Esophagus squamous epithelium (tissue), 5 donors: ENCODE measurements at regions not wholly inside any gene's neighbourhood (a gene's known extent, or its start where the extent isn't known, plus 50 kb on each side); places are given as distances from the start of the nearest gene placed in this dataset.

Experiments
- DNase-seq: peaks from one replicate; lab custom pipeline; 2025; lab: John Stamatoyannopoulos, UW
- H3K27ac ChIP-seq, 4 donors: fragments of 200-600 bp; sonication (generic); one replicate each; pipeline ENCODE4 v1.5.1; 2016 to 2019; ENCODE audit warnings: mild to moderate bottlenecking in 1 of 4
- H3K27me3 ChIP-seq, 4 donors: fragments of 200-600 bp; sonication (generic); 1 replicate in 3 of 4; 2 replicates in 1 of 4; pipeline versions ENCODE4 v1.5.1 to v1.6.0; 2017 to 2021; ENCODE audit warnings: antibody characterized with exemption in 1 of 4
- H3K36me3 ChIP-seq, 3 donors: fragments of 200-600 bp; sonication (generic); one replicate each; pipeline ENCODE4 v1.5.1; 2016 to 2019
- H3K4me1 ChIP-seq, 3 donors: fragments of 200-600 bp; sonication (generic); one replicate each; pipeline ENCODE4 v1.5.1; 2017 to 2019
- H3K4me3 ChIP-seq, 4 donors: fragments of 200-600 bp; sonication (generic); 1 replicate in 3 of 4; 2 replicates in 1 of 4; pipeline ENCODE4 v1.5.1; 2016 to 2019; ENCODE audit warnings: mild to moderate bottlenecking in 2 of 4, moderate library complexity in 1 of 4
- H3K9me3 ChIP-seq, 3 donors: fragments of 200-600 bp; sonication (generic); one replicate each; pipeline ENCODE4 v1.5.1; 2016 to 2019
- POLR2A ChIP-seq, 4 donors: fragments of 450-650 bp; IDR thresholded peaks; one replicate each; pipeline ENCODE4 v1.6.1; 2017; ENCODE audit warnings: antibody characterized with exemption in 4 of 4, mild to moderate bottlenecking in 4 of 4, moderate library complexity in 3 of 4
- WGBS, 2 donors: methylation state at CpG; one replicate each; pipeline ENCODE4 v1.1.5; 2018; 5-methylcytosine and 5-hydroxymethylcytosine counted together
- intact Hi-C: fragments of 100-400 bp; cut with DNase I; formaldehyde crosslinking; loops from one replicate; pipeline ENCODE4 v1.15.0; 2022
- TF ChIP-seq, protein P1 (sequence below), 6 experiments: fragments of 450-650 bp in 4 of 6; fragments of 200-600 bp in 2 of 6; sonication (generic) in 2 of 6; IDR thresholded peaks; one replicate each; pipeline ENCODE4 v1.5.1; 2016 to 2019; ENCODE audit warnings: antibody characterized with exemption in 6 of 6, mild to moderate bottlenecking in 4 of 6, moderate library complexity in 4 of 6
- donor health status: DM: yes; HTN: yes; CAD: no.

- Histone ChIP-seq H3K9me3 (no peaks in the 10 kb centered on the region), H3K27ac (no peak overlapping the region), H3K36me3 (no peaks in the 10 kb centered on the region), H3K4me3 (no peak overlapping the region), H3K27me3 (no peaks in the 10 kb centered on the region), H3K4me1 (no peaks in the 10 kb centered on the region)
- 51 to 58% methylated on average over 2 of the region's 2 CpGs for WGBS, 2 donors
- TF ChIP-seq, protein P1, sequence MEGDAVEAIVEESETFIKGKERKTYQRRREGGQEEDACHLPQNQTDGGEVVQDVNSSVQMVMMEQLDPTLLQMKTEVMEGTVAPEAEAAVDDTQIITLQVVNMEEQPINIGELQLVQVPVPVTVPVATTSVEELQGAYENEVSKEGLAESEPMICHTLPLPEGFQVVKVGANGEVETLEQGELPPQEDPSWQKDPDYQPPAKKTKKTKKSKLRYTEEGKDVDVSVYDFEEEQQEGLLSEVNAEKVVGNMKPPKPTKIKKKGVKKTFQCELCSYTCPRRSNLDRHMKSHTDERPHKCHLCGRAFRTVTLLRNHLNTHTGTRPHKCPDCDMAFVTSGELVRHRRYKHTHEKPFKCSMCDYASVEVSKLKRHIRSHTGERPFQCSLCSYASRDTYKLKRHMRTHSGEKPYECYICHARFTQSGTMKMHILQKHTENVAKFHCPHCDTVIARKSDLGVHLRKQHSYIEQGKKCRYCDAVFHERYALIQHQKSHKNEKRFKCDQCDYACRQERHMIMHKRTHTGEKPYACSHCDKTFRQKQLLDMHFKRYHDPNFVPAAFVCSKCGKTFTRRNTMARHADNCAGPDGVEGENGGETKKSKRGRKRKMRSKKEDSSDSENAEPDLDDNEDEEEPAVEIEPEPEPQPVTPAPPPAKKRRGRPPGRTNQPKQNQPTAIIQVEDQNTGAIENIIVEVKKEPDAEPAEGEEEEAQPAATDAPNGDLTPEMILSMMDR (IDR thresholded peaks at IDR 0.05), result no peak
- TF ChIP-seq POLR2A (IDR thresholded peaks at IDR 0.05), result no peak
- intact Hi-C loops, result no loop called here
- DNase-seq, result no peak
These were observed 1037.0 kb downstream of the GRM8 start for GRCh38 chr7:126215785-126216184.

DNA sequence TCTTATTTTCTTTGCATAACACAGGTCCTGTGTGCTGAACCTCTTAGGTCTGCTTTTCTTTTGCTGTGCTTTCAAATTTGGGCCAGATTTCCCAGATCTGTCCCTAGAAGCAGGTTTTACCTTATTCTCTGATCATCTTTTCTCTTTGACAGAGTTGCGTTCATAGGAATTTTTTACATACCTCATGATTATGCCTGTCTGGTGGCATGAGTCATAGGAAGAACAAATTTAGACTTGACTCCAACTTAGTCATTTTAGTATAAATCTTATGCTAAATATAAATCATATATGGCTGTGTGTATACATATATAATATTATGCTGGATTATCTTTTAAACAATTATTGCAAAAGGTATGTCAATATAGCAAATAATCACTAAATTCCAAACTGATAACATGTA is 1038.9 kb downstream of the GRM8 start:
- no peaks in the 10 kb centered on the region for H3K36me3 ChIP-seq
- no peaks in the 10 kb centered on the region for H3K27me3 ChIP-seq
- no peaks in the 10 kb centered on the region for H3K4me1 ChIP-seq
- no peaks in the 10 kb centered on the region for H3K9me3 ChIP-seq
- H3K4me3 ChIP-seq, result no peak overlapping the region
- WGBS, 2 donors, result 55 to 65% methylated on average over 1 of the region's 1 CpG
- intact Hi-C loops, result no loop called here
- TF ChIP-seq POLR2A (IDR thresholded peaks at IDR 0.05), result no peak
- TF ChIP-seq, protein P1 (IDR thresholded peaks at IDR 0.05), result no peak
- H3K27ac ChIP-seq, result no peak overlapping the region
- DNase-seq, result no peak

- no peak for DNase-seq
These were observed 1040.9 kb downstream of the GRM8 start for GRCh38 chr7:126211875-126212274.

GRCh38 chr7:126210707-126211106 is 1042.0 kb downstream of the GRM8 start:
- Histone ChIP-seq H3K27ac (no peak overlapping the region), H3K9me3 (no peaks in the 10 kb centered on the region), H3K27me3 (no peaks in the 10 kb centered on the region), H3K4me1 (no peaks in the 10 kb centered on the region), H3K36me3 (no peaks in the 10 kb centered on the region), H3K4me3 (no peak overlapping the region)
- intact Hi-C loops, result no loop called here
- no peak for TF ChIP-seq POLR2A (IDR thresholded peaks at IDR 0.05)
- TF ChIP-seq, protein P1 (IDR thresholded peaks at IDR 0.05), result no peak
- no peak for DNase-seq

More at GRCh38 chr7:126211875-126212274, 1040.9 kb downstream of the GRM8 start:
- H3K36me3 ChIP-seq, result no peaks in the 10 kb centered on the region
- no peaks in the 10 kb centered on the region for H3K27me3 ChIP-seq
- intact Hi-C loops, result no loop called here
- H3K4me1 ChIP-seq, result no peaks in the 10 kb centered on the region
- no peak overlapping the region for H3K27ac ChIP-seq
- H3K9me3 ChIP-seq, result no peaks in the 10 kb centered on the region
- no peak for TF ChIP-seq POLR2A (IDR thresholded peaks at IDR 0.05)
- TF ChIP-seq, protein P1 (IDR thresholded peaks at IDR 0.05), result no peak
- H3K4me3 ChIP-seq, result no peak overlapping the region

GRCh38 chr7:126203185-126203584 is 1049.6 kb downstream of the GRM8 start:
- Histone ChIP-seq H3K9me3 (no peaks in the 10 kb centered on the region), H3K4me1 (no peaks in the 10 kb centered on the region), H3K27ac (no peak overlapping the region), H3K4me3 (no peak overlapping the region), H3K36me3 (no peaks in the 10 kb centered on the region), H3K27me3 (no peaks in the 10 kb centered on the region)
- WGBS, 2 donors, result 26 to 33% methylated on average over 1 of the region's 1 CpG
- no peak for DNase-seq
- TF ChIP-seq POLR2A (IDR thresholded peaks at IDR 0.05), result no peak
- TF ChIP-seq, protein P1 (IDR thresholded peaks at IDR 0.05), result no peak
- intact Hi-C loops, result no loop called here
